HG03135 (cell line): ENCODE measurements at regions not wholly inside any gene's neighbourhood (a gene's known extent, or its start where the extent isn't known, plus 50 kb on each side); places are given as distances from the start of the nearest gene placed in this dataset.
"Not testable (repeated sequence)": the region's sequence is repeated elsewhere in the genome, so short reads cannot be mapped to it uniquely, and the experiment has no call there.

ENCODE experiments used
- ATAC-seq: cut with Tn5 transposase; IDR thresholded peaks from one replicate; pipeline ENCODE4 v1.9.1; 2021; ENCODE audit warnings: mild to moderate bottlenecking, moderate library complexity; ENCODE audit not compliant: unreplicated experiment

GRCh38 chr11:37502202-37502601 lies 904.2 kb upstream of the RAG2 start:
- ATAC-seq, result no peak

- ATAC-seq, result no peak
These were observed 902.4 kb upstream of the RAG2 start for GRCh38 chr11:37500425-37500824.

- no peak for ATAC-seq
These were observed 899.3 kb upstream of the RAG2 start for GRCh38 chr11:37497326-37497725.

GRCh38 chr11:37496201-37496600 lies 898.2 kb upstream of the RAG2 start:
- no peak for ATAC-seq

GRCh38 chr11:37484298-37484697 lies 886.3 kb upstream of the RAG2 start:
- ATAC-seq, result no peak

GRCh38 chr11:37483761-37484160 lies 885.7 kb upstream of the RAG2 start:
- no peak for ATAC-seq

- ATAC-seq, result no peak
These were observed 876.9 kb upstream of the RAG2 start for GRCh38 chr11:37474889-37475288.

GRCh38 chr11:37468344-37468743 lies 870.3 kb upstream of the RAG2 start:
- no peak for ATAC-seq

- no peak for ATAC-seq
These were observed 867.2 kb upstream of the RAG2 start for GRCh38 chr11:37465221-37465620.

GRCh38 chr11:37459456-37459855 lies 861.4 kb upstream of the RAG2 start:
- ATAC-seq, result no peak

GRCh38 chr11:37456746-37457145 lies 858.7 kb upstream of the RAG2 start:
- ATAC-seq, result no peak

GRCh38 chr11:37451903-37452302 lies 853.9 kb upstream of the RAG2 start:
- no peak for ATAC-seq

GRCh38 chr11:37450613-37451012 lies 852.6 kb upstream of the RAG2 start:
- ATAC-seq, result no peak

- ATAC-seq, result no peak
These were observed 851.1 kb upstream of the RAG2 start for GRCh38 chr11:37449146-37449545.

GRCh38 chr11:37442576-37442975 lies 844.5 kb upstream of the RAG2 start:
- ATAC-seq, result no peak

GRCh38 chr11:37431633-37432230 lies 833.7 kb upstream of the RAG2 start:
- not testable (repeated sequence) for ATAC-seq

- not testable (repeated sequence) for ATAC-seq
These were observed 833.1 kb upstream of the RAG2 start for GRCh38 chr11:37430966-37431632.

- no peak for ATAC-seq
These were observed 824.5 kb upstream of the RAG2 start for GRCh38 chr11:37422511-37422910.

GRCh38 chr11:37411289-37411688 lies 813.3 kb upstream of the RAG2 start:
- ATAC-seq, result no peak

- no peak for ATAC-seq
These were observed 811.1 kb upstream of the RAG2 start for GRCh38 chr11:37409124-37409523.

- no peak for ATAC-seq
These were observed 809.4 kb upstream of the RAG2 start for GRCh38 chr11:37407461-37407860.

GRCh38 chr11:37406651-37407050 lies 808.6 kb upstream of the RAG2 start:
- ATAC-seq, result no peak

- no peak for ATAC-seq
These were observed 806.2 kb upstream of the RAG2 start for GRCh38 chr11:37404231-37404630.
